ENCODE measurements at regions not wholly inside any gene's neighbourhood (a gene's known extent, or its start where the extent isn't known, plus 50 kb on each side); places are given as distances from the start of the nearest gene placed in this dataset.

DNA sequence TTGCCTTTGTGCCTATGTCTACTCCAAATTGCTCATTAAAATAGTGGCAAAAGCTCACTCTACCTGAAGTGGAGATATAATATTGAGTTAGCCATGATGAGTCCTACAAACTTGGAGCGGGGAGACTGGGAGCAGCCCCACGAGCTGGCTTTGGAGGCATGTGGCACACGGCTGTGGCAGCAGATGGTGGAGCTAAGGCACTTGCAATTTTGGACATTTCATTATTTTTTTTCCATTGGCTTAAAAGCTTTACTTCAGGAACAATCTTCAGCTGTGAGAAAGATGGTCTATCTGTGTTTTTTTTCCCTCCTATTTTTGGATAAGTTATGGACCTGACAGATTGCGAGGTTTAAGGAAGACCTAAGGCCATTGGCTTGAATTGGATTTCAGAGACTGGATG is 578.3 kb downstream of the CMPK2 start:
- TF ChIP-seq, protein P1, sequence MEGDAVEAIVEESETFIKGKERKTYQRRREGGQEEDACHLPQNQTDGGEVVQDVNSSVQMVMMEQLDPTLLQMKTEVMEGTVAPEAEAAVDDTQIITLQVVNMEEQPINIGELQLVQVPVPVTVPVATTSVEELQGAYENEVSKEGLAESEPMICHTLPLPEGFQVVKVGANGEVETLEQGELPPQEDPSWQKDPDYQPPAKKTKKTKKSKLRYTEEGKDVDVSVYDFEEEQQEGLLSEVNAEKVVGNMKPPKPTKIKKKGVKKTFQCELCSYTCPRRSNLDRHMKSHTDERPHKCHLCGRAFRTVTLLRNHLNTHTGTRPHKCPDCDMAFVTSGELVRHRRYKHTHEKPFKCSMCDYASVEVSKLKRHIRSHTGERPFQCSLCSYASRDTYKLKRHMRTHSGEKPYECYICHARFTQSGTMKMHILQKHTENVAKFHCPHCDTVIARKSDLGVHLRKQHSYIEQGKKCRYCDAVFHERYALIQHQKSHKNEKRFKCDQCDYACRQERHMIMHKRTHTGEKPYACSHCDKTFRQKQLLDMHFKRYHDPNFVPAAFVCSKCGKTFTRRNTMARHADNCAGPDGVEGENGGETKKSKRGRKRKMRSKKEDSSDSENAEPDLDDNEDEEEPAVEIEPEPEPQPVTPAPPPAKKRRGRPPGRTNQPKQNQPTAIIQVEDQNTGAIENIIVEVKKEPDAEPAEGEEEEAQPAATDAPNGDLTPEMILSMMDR (IDR thresholded peaks at IDR 0.05 in 4 of 5, conservative IDR thresholded peaks at IDR 0.05 in 1 of 5), result no peak
- no peak for TF ChIP-seq POLR2A (IDR thresholded peaks at IDR 0.05)

Measured in gastrocnemius medialis (tissue), 4 donors.